ENCODE measurements at regions not wholly inside any gene's neighbourhood (a gene's known extent, or its start where the extent isn't known, plus 50 kb on each side); places are given as distances from the start of the nearest gene placed in this dataset.
"Not testable (repeated sequence)": the region's sequence is repeated elsewhere in the genome, so short reads cannot be mapped to it uniquely, and the experiment has no call there.

DNA sequence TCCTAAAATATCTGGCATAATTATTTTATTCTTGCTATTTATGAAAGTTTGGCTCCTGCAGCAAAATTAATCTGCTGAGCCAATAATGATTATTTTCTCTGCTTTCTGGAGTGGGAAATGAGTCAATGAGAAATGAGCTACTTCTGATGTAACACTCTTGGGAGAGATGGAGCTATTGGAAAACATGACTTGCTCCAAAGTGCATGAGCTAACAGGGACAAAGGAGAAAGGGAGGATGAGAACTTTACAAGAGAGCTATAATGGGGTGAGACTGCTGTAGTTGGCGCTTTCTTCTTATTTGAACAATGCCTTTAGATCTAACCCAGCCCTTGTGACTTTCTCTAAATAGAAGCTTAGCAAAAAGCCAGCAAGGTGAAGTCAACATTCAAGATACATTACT is 615.1 kb downstream of the ANKRD50 start:
- DNase-seq: no peak
- ATAC-seq: no peak
- intact Hi-C loops (cut with DNase I, micrococcal nuclease): no loop called here

- DNase-seq (no peak), ATAC-seq (no peak)
- intact Hi-C loops (cut with DNase I, micrococcal nuclease): no loop called here
These were observed 608.4 kb downstream of the ANKRD50 start for GRCh38 chr4:124104101-124104500.

- ATAC-seq: no peak
- DNase-seq: no peak
- intact Hi-C loops (cut with DNase I, micrococcal nuclease): no loop called here
These were observed 607.9 kb downstream of the ANKRD50 start for GRCh38 chr4:124104628-124105027.

DNA sequence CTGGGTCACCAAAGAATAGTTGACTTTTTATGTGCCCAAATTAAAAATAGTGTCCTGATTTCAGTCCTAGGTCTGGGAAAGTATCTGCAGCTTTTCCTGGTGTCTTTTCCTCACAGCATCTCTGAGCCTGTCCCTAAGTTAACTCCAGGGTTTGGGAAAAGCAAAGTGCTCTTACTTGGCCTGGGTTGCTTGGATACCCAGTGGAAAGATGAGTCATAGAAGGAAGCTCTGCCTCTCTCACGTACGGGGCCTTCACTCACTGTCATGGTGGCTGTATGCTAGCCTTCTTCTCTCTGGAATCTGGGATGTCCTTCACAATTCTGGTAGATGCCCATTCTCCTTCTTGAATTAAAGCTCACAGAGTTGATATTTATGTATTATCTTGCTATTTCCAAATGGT is 607.3 kb downstream of the ANKRD50 start:
- ATAC-seq: no peak
- intact Hi-C loops (cut with DNase I, micrococcal nuclease): no loop called here
- DNase-seq: no peak

GRCh38 chr4:124111411-124111810 is 601.1 kb downstream of the ANKRD50 start:
- ATAC-seq (no peak), DNase-seq (no peak)
- intact Hi-C loops (cut with DNase I, micrococcal nuclease): loop anchor here in 1 of 2 donors (10.0 kb wide), 1 partner anchor 717 kb away; the partner anchor contains the start of gene SPRY1

- ATAC-seq (no peak), DNase-seq (no peak)
- intact Hi-C loops (cut with DNase I, micrococcal nuclease): loop anchor here in 1 of 2 donors (10.0 kb wide), 1 partner anchor 717 kb away; the partner anchor contains the start of gene SPRY1
These were observed 600.6 kb downstream of the ANKRD50 start for GRCh38 chr4:124111922-124112321.

DNA sequence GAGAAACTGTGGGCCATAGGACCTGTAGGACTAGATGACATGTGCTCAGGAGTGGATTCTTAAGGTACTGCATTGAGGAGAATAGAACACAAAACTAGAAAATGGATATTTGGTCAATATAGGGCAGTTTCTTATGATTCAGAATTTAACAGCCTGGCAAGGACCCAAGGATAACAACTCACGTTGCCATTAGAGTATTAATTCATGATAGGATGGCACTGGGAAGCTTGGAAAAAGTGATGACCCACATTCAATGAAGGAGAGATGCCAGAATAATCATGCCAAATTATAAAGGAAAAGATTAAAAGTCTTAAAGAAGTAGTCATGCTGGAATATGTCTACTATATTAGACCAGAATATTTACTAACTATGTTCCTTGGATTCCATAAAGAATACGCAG is 594.5 kb downstream of the ANKRD50 start:
- DNase-seq (no peak), ATAC-seq (no peak)
- intact Hi-C loops (cut with DNase I, micrococcal nuclease): loop anchor here in 1 of 2 donors (10.0 kb wide), 1 partner anchor 723 kb away; the partner anchor contains the start of gene SPRY1

- intact Hi-C loops (cut with DNase I, micrococcal nuclease): no loop called here
- ATAC-seq (no peak), DNase-seq (no peak)
These were observed 591.0 kb downstream of the ANKRD50 start for GRCh38 chr4:124121461-124121971.

- ATAC-seq (no peak), DNase-seq (no peak)
- intact Hi-C loops (cut with DNase I, micrococcal nuclease): no loop called here
These were observed 589.4 kb downstream of the ANKRD50 start for GRCh38 chr4:124123181-124123580.

GRCh38 chr4:124123721-124124120 is 588.8 kb downstream of the ANKRD50 start:
- DNase-seq: no peak
- intact Hi-C loops (cut with DNase I, micrococcal nuclease): no loop called here
- ATAC-seq: no peak

DNA sequence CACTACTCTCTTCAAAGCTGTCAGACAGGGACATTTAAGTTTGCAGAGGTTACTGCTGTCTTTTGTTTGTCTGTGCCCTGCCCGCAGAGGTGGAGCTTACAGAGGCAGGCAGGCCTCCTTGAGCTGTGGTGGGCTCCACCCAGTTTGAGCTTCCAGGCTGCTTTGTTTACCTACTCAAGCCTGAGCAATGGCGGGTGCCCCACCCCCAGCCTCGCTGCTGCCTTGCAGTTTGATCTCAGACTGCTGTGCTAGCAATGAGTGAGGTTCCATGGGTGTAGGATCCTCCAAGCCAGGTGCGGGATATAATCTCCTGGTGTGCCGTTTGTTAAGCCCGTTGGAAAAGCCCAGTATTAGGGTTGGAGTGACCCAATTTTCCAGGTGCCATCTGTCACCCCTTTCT is 581.2 kb downstream of the ANKRD50 start:
- ATAC-seq: not testable (repeated sequence)

DNA sequence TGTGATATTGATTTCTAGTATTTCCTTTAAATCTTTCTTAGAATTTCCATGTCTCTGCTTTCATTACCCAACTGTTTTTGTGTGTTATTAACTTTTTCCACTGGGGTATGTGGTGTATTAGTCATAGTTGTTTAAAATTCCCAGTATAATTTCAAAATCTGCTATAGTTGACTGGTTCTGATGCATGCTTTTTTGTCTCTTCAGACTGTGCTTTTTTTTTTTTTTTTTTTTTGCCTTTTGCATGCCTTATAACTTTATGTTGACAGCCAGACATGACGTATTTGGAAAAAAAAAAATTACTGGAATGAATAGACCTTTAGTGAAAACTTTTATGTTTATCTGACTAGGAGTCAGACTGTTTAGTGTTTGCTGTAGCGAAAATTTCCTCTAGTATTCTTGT is 580.4 kb downstream of the ANKRD50 start:
- no peak for DNase-seq
- intact Hi-C loops (cut with DNase I, micrococcal nuclease): no loop called here
- ATAC-seq: no peak

More for the DNA sequence above, 581.2 kb downstream of the ANKRD50 start:
- DNase-seq; intact Hi-C loops (cut with DNase I, micrococcal nuclease): not testable (repeated sequence)

DNA sequence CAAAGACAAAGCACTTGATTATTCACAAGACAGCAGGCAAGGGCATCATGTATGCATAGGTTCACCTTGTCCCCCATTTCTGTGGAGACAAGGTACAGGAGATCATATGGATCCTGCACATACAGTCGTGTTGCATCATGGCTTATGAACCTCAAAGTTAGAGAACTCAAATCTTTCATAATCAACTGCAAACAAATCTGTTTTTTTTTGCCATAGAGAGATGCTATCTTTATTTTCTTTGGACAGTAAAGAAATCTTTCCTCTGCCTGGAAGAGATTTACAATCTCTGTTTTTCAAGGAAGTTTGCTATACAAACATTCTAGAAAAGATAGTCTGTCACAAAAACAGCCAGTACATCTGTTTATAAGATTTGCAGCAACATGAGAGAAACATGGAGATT is 578.8 kb downstream of the ANKRD50 start:
- DNase-seq (no peak), ATAC-seq (no peak)
- intact Hi-C loops (cut with DNase I, micrococcal nuclease): no loop called here

DNA sequence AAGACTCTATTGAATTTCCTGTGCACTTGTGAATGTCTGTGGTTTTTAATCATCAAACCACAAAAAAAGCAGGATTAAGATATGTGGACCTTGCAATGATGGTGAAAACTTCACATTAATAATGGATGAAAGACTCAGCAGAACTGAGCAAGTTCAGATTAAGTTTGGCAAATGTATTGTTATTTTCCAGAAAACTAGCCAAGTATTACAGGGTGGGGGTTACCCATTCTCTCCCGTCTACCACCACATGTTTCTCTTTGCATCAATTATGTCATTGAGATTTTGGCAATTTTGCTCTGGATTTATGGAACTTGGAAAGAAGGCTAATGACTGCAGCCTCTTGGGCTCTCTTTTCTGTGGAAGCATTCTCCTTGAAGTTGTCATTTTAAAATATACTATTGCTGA is 577.1 kb downstream of the ANKRD50 start:
- no peak for DNase-seq

GRCh38 chr4:124139044-124139443 is 573.5 kb downstream of the ANKRD50 start:
- ATAC-seq (no peak), DNase-seq (no peak)
- intact Hi-C loops (cut with DNase I, micrococcal nuclease): no loop called here

More for the DNA sequence above, 577.1 kb downstream of the ANKRD50 start:
- no peak for ATAC-seq
- intact Hi-C loops (cut with DNase I, micrococcal nuclease): no loop called here

GRCh38 chr4:124143632-124144031 is 568.9 kb downstream of the ANKRD50 start:
- ATAC-seq: no peak
- DNase-seq: no peak
- intact Hi-C loops (cut with DNase I, micrococcal nuclease): no loop called here

DNA sequence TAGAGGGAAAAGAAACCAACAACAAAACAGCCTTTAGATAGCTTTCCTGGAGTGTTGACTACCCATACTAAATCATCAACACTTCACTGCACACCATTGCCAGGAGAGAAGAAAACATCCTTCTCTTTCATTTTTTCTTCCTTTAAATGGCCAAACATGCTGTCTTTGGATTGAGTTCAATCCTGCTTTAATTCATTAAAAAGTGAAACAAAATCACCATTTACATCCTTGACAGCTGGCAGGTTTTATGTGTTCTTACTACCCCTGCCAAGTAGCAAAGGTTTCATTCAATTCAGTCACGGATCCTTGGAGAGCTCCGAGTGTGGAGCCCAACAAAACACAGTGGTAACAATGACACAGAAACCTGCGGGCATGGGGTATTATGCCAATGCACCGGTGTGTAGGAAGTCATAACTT is 568.3 kb downstream of the ANKRD50 start:
- ATAC-seq (no peak), DNase-seq (no peak)
- intact Hi-C loops (cut with DNase I, micrococcal nuclease): no loop called here

GRCh38 chr4:124146068-124146467 is 566.5 kb downstream of the ANKRD50 start:
- ATAC-seq: no peak
- intact Hi-C loops (cut with DNase I, micrococcal nuclease): no loop called here
- DNase-seq: no peak

GRCh38 chr4:124151031-124151430 is 561.5 kb downstream of the ANKRD50 start:
- DNase-seq (no peak), ATAC-seq (no peak)
- intact Hi-C loops (cut with DNase I, micrococcal nuclease): no loop called here

- ATAC-seq (no peak), DNase-seq (no peak)
- intact Hi-C loops (cut with DNase I, micrococcal nuclease): no loop called here
These were observed 560.4 kb downstream of the ANKRD50 start for GRCh38 chr4:124152132-124152531.

GRCh38 chr4:124155239-124155638 is 557.3 kb downstream of the ANKRD50 start:
- no peak for ATAC-seq
- no peak for DNase-seq
- intact Hi-C loops (cut with DNase I, micrococcal nuclease): no loop called here

All from left colon (tissue), 2 donors.